Islet precursor cell (in vitro differentiated cells): ENCODE measurements at regions not wholly inside any gene's neighbourhood (a gene's known extent, or its start where the extent isn't known, plus 50 kb on each side); places are given as distances from the start of the nearest gene placed in this dataset.
"Not testable (repeated sequence)": the region's sequence is repeated elsewhere in the genome, so short reads cannot be mapped to it uniquely, and the experiment has no call there.

ENCODE experiments used
- DNase-seq: peaks from one replicate; pipeline ENCODE4 v3.0.0-alpha.2; 2018

- not testable (repeated sequence) for DNase-seq
These were observed 105.0 kb upstream of the IKBKE start for GRCh38 chr1:206365271-206365670.

- peak; percentile 17 for DNase-seq
These were observed 104.1 kb upstream of the IKBKE start for GRCh38 chr1:206366131-206366530.

GRCh38 chr1:206366772-206367171 is 103.5 kb upstream of the IKBKE start:
- DNase-seq, result not testable (repeated sequence)

- not testable (repeated sequence) for DNase-seq
These were observed 102.2 kb upstream of the IKBKE start for GRCh38 chr1:206367955-206368622.

DNA sequence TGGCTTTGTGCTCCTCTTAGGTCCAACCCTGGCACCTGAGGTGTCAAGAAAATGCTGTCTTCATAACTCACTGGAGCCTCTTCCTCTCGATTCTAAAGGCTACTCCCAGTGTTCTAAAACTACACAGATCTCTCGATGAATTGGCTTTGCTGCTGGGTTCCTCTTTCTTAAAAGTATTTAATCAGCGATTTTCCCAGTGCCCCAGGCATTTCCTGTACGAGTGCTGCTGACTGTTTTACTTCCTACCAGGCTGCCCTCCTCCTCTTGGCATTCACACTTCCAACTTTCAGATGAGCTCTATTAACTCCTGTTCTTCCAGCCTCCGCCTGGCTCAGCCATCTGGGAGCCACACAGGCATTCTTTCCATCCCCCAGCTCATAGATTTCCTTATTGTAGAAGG is 95.6 kb upstream of the IKBKE start:
- DNase-seq, result not testable (repeated sequence)

GRCh38 chr1:206375552-206375951 is 94.7 kb upstream of the IKBKE start:
- not testable (repeated sequence) for DNase-seq

DNA sequence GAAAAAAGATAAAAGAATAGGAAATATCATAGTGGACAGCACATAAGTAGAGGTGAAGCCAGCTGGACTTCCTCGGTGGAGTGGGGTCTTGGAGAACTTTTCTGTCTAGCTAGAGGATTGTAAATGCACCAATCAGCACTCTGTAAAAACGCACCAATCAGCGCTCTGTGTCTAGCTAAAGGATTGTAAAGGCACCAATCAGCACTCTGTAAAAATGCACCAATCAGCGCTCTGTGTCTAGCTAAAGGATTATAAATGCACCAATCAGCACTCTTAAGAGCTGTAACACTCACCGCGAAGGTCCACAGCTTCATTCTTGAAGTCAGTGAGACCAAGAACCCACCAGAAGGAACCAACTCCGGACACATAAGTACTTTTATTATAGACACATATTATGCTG is 91.8 kb upstream of the IKBKE start:
- not testable (repeated sequence) for DNase-seq

GRCh38 chr1:206379245-206379644 is 91.0 kb upstream of the IKBKE start:
- not testable (repeated sequence) for DNase-seq

DNA sequence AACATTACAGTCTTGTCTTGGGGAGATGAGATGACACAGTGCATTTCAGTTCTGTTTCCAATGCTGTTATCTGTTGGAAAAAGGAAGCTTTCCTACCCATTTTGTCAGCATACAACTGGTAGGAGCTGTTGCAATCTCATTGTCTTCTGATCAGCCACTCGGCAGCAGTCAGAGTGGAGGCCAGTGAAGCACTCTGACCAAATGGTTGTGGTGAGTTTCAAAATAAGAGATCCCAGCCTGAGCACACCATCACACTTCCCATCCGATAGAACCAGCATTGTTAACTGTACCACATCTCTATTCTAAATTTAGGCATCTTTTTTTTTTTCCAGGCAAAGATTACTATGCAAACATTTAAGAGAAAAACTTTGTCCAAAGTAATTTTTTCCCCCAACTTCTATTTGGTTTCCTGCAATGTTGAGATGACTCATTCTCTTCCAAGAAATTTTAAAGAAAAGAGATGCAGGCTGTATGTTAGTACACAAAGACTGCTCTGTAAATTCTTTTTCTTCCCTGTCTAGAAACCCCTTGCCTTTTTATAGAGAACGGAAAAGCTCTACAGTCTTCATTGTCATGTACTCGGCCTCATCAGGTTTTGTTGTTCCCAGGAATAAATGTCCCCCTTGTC is 90.0 kb upstream of the IKBKE start:
- DNase-seq, result peak; percentile 32

- peak; percentile 75 for DNase-seq
These were observed 89.3 kb upstream of the IKBKE start for GRCh38 chr1:206380791-206381610.

DNA sequence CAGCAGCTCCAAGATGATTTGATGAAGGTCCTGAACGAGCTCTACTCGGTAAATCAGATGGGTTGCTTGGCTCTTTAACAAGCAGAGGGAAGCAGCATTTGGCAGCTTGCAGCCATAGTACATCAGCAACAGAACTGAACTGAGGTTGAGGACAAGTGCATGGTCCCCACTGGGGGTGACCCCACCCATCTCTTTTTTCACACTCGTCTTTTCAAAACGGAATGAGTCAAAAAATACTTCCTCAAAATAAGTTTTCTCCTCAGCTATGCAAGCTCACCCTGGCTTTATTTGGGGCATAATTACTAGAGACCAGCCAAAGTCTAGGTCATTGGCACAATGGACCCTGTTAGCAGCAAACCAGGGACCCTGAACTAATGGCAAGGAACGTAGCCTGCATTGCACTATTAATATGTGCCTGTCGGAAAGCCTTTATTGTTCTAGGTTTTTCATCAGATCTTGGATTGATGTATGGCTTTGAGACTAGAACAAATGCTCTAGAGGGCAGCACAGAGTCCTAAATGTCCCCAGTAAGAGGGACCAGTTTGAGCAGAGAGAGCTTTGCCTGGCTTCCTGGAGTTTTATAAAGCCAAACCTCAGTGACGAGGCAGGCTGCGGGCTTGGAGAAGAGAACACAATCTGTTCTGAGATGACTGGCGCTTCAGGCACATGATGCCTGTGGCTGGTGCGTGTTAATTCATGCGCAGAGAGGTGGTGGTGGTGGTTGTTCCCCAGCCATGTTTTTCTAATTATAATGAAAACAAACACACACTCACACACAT is 86.1 kb upstream of the IKBKE start:
- peak; percentile 36 for DNase-seq

DNA sequence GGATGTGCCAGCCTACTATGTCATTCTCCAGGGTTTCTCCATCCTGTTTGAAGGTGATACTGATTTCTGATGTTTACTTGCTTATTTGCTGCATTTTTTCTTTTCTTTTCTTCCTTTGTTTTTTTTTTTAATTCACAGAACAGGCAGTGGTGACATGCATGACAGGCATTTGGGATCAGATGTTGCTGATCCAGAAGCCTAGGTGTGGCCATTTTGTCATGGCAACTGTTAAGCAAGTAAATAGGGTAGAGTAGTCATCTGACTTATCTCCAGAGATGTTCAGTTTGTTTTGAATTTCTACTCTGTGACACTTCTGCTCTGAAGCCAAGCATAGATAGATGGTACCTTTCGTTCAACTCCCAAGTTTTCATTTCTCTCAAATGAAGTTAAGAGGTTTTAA is 85.4 kb upstream of the IKBKE start:
- DNase-seq, result not testable (repeated sequence)

DNA sequence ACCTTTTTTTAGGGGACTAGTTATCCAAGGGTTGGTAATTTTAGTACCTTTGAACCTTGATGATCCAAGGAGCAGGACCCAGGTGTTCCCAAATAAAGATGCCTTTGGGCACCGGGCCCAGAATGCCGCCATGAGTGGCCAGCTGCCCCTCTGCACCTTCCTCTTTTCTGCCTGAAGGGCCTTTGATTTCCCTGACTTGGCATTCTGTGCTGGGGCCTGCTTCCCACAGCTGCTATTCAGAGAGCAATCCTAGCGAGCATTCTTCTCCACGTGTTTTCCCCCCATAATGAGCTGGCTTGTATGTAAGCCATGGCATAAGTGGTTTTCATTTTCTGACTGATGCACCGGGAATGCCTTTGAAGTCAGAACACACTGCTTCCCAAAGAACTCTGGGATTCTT is 82.6 kb upstream of the IKBKE start:
- DNase-seq, result not testable (repeated sequence)

- not testable (repeated sequence) for DNase-seq
These were observed 78.4 kb upstream of the IKBKE start for GRCh38 chr1:206391903-206392302.

- not testable (repeated sequence) for DNase-seq
These were observed 72.8 kb upstream of the IKBKE start for GRCh38 chr1:206397501-206397900.

DNA sequence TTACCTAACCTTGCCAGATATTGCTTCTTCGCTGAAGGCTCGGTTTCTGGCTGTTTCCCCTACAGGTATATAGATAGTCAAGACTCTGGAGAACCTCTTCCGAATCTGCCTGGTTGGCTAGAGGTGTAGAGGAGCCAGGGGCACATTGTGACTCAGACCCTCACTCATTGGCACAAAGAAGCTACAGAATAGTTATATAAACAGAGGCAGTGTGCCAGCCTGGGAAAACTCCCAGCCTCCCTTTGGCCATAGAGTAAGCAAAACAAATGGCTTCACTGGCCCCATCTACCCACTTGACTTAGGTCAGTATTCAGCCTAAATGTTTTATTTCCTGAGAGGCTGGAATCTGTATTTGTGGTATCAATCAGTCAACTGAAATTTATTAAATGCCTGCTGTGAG is 72.0 kb upstream of the IKBKE start:
- DNase-seq, result not testable (repeated sequence)

DNA sequence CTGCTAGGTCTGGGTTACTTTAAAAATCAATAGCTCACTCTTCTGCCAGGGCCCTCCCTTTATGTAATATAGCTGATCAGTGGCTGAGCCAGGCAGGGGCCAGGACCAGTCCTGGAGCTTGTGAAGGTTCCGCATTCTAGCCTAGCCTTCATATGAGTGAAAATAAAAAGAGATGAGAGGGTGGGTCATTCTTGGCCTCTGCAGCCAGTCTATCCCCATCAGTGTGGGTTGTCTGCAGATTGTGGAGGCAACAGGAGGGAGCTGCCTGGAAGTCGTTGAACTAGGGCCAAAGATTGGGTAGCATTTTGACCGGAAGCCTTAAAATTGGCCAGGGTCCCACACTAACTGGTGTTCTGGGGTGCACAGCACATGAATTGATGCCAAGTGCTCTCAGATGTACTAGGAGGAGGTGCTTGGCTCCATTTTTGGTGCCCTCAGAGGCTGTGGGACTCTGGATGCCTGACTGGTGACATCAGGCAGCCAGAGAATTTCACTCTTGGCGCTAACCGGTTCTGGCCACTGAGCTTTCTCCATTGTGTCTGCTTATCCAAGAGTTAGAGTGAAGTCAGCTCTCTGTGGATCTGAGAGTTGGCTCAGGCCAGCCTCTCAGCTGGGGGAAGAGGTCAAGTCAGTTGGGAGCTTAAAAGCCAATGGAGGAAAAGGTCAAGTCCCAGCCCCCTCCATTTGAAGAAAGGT is 66.5 kb upstream of the IKBKE start:
- not testable (repeated sequence) for DNase-seq

DNA sequence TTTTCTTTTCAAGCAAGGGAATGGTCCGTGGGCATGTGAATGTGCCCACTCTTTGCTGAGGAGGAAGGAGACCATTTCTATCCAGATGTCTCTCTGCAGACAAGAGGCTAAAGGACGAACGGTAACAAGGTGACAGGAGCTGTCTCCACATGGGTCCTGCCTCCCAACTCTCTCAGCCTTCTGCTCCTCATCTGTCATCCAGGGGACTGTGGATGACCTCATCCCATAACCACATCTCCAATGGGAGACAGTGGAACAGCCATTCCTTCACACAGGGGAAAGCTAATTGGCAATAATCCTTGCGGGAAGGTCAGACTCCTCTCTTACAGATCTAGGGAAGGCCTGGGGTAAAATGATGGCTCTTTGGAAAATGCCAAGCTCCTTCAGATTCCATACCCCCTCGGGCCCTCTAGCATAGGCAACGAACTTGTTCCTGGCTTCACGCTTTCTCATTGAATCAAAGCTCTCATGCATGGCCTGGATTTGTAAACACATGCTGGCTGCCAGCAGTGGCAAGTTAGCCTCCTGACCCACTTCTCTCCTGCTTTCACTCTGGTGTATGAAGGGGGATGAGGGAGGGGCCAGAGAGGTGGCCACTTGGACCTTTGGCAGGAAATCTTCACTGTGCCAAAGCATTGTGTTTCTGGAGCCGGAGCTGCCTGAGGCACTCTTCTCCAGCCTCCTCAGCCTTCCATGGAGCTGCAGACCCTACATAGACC is 65.8 kb upstream of the IKBKE start:
- DNase-seq, result not testable (repeated sequence)

DNA sequence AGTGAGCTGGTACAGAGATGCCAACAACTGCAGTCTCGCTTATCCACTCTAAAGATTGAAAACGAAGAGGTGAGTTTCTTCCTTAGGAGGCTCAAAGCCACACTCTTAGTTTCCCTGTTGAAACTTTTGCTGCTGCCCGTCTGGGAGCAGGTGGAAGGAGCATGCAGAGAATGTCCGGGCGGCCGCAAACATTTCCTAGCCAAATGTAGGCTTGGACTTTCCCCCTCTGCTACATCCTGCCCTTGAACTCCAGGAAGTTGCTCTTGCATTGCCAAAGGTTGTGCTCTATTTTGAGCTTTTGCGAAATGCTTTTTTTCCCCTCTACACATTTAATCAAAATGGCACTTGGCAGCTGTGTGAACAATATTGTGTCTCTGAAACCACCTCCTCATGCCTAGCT is 65.0 kb upstream of the IKBKE start:
- DNase-seq, result not testable (repeated sequence)

DNA sequence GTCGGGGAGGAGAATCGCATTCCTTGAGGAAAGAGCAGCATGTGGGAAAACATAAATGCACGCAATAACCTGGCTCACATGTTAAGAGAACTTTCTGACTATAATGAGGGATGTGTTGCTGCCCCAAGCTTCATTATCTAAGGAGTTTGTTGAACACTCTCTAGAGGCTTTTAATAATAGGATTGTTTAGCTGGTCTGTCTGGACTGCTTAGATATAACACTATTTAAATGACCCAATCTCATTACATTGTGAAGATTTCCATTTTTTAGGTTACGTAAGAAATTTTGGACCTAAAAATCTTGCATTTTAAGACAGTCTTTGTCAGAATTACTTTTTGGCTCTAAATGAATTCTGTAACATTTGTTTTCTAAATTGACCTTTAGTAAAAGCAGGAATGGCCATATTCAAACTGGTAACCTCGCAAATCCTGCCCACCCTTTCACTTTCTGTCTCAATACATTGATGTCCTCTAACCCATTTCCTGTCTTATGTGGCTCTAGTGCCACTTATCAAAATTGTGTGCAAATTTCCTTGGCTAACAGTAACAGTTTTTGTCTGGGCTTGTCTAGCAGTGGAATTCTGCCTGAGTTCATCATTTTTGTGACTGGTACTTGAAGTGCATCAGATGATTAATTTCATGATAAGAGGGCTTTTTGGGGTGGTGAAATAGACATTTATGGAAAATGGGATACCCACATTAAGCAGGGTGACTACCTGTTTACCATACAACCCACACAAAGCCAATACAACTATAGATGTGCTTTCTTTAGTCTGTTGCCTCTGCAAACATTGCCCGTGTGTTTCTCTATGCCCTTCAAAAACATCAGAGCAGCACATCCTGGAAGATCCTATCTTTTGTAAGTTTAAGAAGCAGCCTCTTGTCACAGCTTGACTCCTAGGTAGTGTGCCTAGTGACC is 61.6 kb upstream of the IKBKE start:
- DNase-seq, result not testable (repeated sequence)
